Stimulated activated naive B cell treated with anti-CD40 and anti-IgM and Interleukin-4, amounts not matched to agents 10 μg/mL and 1 μg/mL and 100 μg/mL, for 72 hours (primary cell): ENCODE measurements at regions not wholly inside any gene's neighbourhood (a gene's known extent, or its start where the extent isn't known, plus 50 kb on each side); places are given as distances from the start of the nearest gene placed in this dataset.

Source experiments
- ATAC-seq, 2 donors: fragments of 150-1000 bp; cut with Tn5 transposase; replicated peaks; 2 replicates each; pipeline ENCODE4 v1.10.0; 2021; ENCODE audit warnings: moderate library complexity in 1 of 2
- DNase-seq: peaks from one replicate; pipeline ENCODE4 v3.0.0; 2021
- H3K27ac Mint-ChIP-seq: one replicate; pipeline ENCODE4 v1.8.0; 2022; ENCODE audit warnings: mild to moderate bottlenecking, mixed read lengths
- H3K27me3 Mint-ChIP-seq, 2 donors: one replicate each; pipeline ENCODE4 v1.8.0; 2022; ENCODE audit warnings: mixed read lengths in 2 of 2
- H3K36me3 Mint-ChIP-seq, 2 donors: one replicate each; pipeline ENCODE4 v1.8.0; 2022; ENCODE audit warnings: mixed read lengths in 2 of 2, mild to moderate bottlenecking in 1 of 2
- H3K4me1 Mint-ChIP-seq, 2 donors: one replicate each; pipeline ENCODE4 v1.8.0; 2022; ENCODE audit warnings: mixed read lengths in 2 of 2, mild to moderate bottlenecking in 1 of 2
- H3K4me3 Mint-ChIP-seq, 2 donors: one replicate each; pipeline ENCODE4 v1.8.0; 2022; ENCODE audit warnings: mild to moderate bottlenecking in 2 of 2, mixed read lengths in 2 of 2, moderate library complexity in 1 of 2
- H3K9me3 Mint-ChIP-seq, 2 donors: one replicate each; pipeline ENCODE4 v1.8.0; 2022; ENCODE audit warnings: mixed read lengths in 2 of 2, mild to moderate bottlenecking in 1 of 2

- Mint-ChIP-seq H3K27ac (no peak overlapping the region), H3K27me3 (no peaks in the 10 kb centered on the region), H3K4me1 (peaks cover 2 to 5% of the 10 kb centered on the region in 2 donors), H3K9me3 (no peaks in the 10 kb centered on the region), H3K36me3 (no peaks in the 10 kb centered on the region), H3K4me3 (no peak overlapping the region)
- ATAC-seq: no peak
- DNase-seq: no peak
These were observed 67.3 kb downstream of the GLI2 start for GRCh38 chr2:120802867-120803484.

- Mint-ChIP-seq H3K36me3 (no peaks in the 10 kb centered on the region), H3K4me1 (peaks cover 2 to 5% of the 10 kb centered on the region in 2 donors), H3K4me3 (no peak overlapping the region), H3K27me3 (no peaks in the 10 kb centered on the region), H3K9me3 (no peaks in the 10 kb centered on the region), H3K27ac (no peak overlapping the region)
- peak; percentile 14 to 62 for ATAC-seq
- no peak for DNase-seq
These were observed 68.2 kb downstream of the GLI2 start for GRCh38 chr2:120803764-120804335.

- H3K4me1 Mint-ChIP-seq: peaks cover 2 to 5% of the 10 kb centered on the region in 2 donors
- H3K36me3 Mint-ChIP-seq: no peaks in the 10 kb centered on the region
- ATAC-seq (no peak), DNase-seq (no peak)
- H3K4me3 Mint-ChIP-seq: no peak overlapping the region
- H3K27me3 Mint-ChIP-seq: no peaks in the 10 kb centered on the region
- no peaks in the 10 kb centered on the region for H3K9me3 Mint-ChIP-seq
- no peak overlapping the region for H3K27ac Mint-ChIP-seq
These were observed 68.8 kb downstream of the GLI2 start for GRCh38 chr2:120804459-120804858.

GRCh38 chr2:120805011-120805410 is 69.3 kb downstream of the GLI2 start:
- Mint-ChIP-seq H3K36me3 (no peaks in the 10 kb centered on the region), H3K27ac (no peak overlapping the region), H3K27me3 (no peaks in the 10 kb centered on the region), H3K9me3 (no peaks in the 10 kb centered on the region), H3K4me3 (no peak overlapping the region), H3K4me1 (peaks cover 2 to 5% of the 10 kb centered on the region in 2 donors)
- DNase-seq: no peak
- no peak for ATAC-seq

GRCh38 chr2:120805602-120806001 is 69.9 kb downstream of the GLI2 start:
- Mint-ChIP-seq H3K27ac (no peak overlapping the region), H3K36me3 (no peaks in the 10 kb centered on the region), H3K27me3 (no peaks in the 10 kb centered on the region), H3K4me3 (no peak overlapping the region), H3K9me3 (no peaks in the 10 kb centered on the region), H3K4me1 (peaks cover 2 to 5% of the 10 kb centered on the region in 2 donors)
- no peak for ATAC-seq
- no peak for DNase-seq

- H3K27ac Mint-ChIP-seq: no peak overlapping the region
- peaks cover 0 to 9% of the 10 kb centered on the region in 2 donors for H3K27me3 Mint-ChIP-seq
- no peak for ATAC-seq
- H3K4me3 Mint-ChIP-seq: no peak overlapping the region
- H3K4me1 Mint-ChIP-seq: peaks cover 2 to 5% of the 10 kb centered on the region in 2 donors
- no peak for DNase-seq
- no peaks in the 10 kb centered on the region for H3K36me3 Mint-ChIP-seq
- no peaks in the 10 kb centered on the region for H3K9me3 Mint-ChIP-seq
These were observed 72.1 kb downstream of the GLI2 start for GRCh38 chr2:120807751-120808150.

- Mint-ChIP-seq H3K4me1 (peaks cover 0 to 1% of the 10 kb centered on the region in 2 donors), H3K36me3 (no peaks in the 10 kb centered on the region), H3K9me3 (no peaks in the 10 kb centered on the region), H3K4me3 (no peak overlapping the region), H3K27me3 (peaks cover 0 to 9% of the 10 kb centered on the region in 2 donors), H3K27ac (no peak overlapping the region)
- DNase-seq (no peak), ATAC-seq (no peak)
These were observed 73.5 kb downstream of the GLI2 start for GRCh38 chr2:120809151-120809550.

- peaks cover 0 to 9% of the 10 kb centered on the region in 2 donors for H3K27me3 Mint-ChIP-seq
- H3K4me3 Mint-ChIP-seq: no peak overlapping the region
- DNase-seq (no peak), ATAC-seq (no peak)
- no peaks in the 10 kb centered on the region for H3K4me1 Mint-ChIP-seq
- H3K9me3 Mint-ChIP-seq: no peaks in the 10 kb centered on the region
- no peak overlapping the region for H3K27ac Mint-ChIP-seq
- H3K36me3 Mint-ChIP-seq: no peaks in the 10 kb centered on the region
These were observed 74.2 kb downstream of the GLI2 start for GRCh38 chr2:120809609-120810440.

GRCh38 chr2:120810639-120811038 is 75.0 kb downstream of the GLI2 start:
- H3K36me3 Mint-ChIP-seq: no peaks in the 10 kb centered on the region
- H3K9me3 Mint-ChIP-seq: no peaks in the 10 kb centered on the region
- DNase-seq (no peak), ATAC-seq (no peak)
- H3K4me1 Mint-ChIP-seq: no peaks in the 10 kb centered on the region
- peaks cover 0 to 9% of the 10 kb centered on the region in 2 donors for H3K27me3 Mint-ChIP-seq
- H3K4me3 Mint-ChIP-seq: no peak overlapping the region
- no peak overlapping the region for H3K27ac Mint-ChIP-seq

GRCh38 chr2:120812866-120813265 is 77.2 kb downstream of the GLI2 start:
- H3K9me3 Mint-ChIP-seq: no peaks in the 10 kb centered on the region
- no peak overlapping the region for H3K27ac Mint-ChIP-seq
- H3K4me3 Mint-ChIP-seq: no peak overlapping the region
- no peaks in the 10 kb centered on the region for H3K4me1 Mint-ChIP-seq
- ATAC-seq: no peak
- no peak for DNase-seq
- H3K36me3 Mint-ChIP-seq: no peaks in the 10 kb centered on the region
- peaks cover 0 to 9% of the 10 kb centered on the region in 2 donors for H3K27me3 Mint-ChIP-seq

GRCh38 chr2:120814352-120814751 is 78.7 kb downstream of the GLI2 start:
- ATAC-seq: no peak
- Mint-ChIP-seq H3K27me3 (peaks cover 0 to 9% of the 10 kb centered on the region in 2 donors), H3K4me3 (no peak overlapping the region), H3K9me3 (no peaks in the 10 kb centered on the region), H3K36me3 (no peaks in the 10 kb centered on the region), H3K27ac (no peak overlapping the region), H3K4me1 (no peaks in the 10 kb centered on the region)
- no peak for DNase-seq

- DNase-seq: no peak
- Mint-ChIP-seq H3K27ac (no peak overlapping the region), H3K4me3 (no peak overlapping the region), H3K27me3 (peaks cover 0 to 9% of the 10 kb centered on the region in 2 donors), H3K9me3 (no peaks in the 10 kb centered on the region), H3K36me3 (no peaks in the 10 kb centered on the region), H3K4me1 (no peaks in the 10 kb centered on the region)
- no peak for ATAC-seq
These were observed 79.6 kb downstream of the GLI2 start for GRCh38 chr2:120815292-120815691.

- Mint-ChIP-seq H3K4me3 (no peak overlapping the region), H3K27ac (no peak overlapping the region), H3K27me3 (no peaks in the 10 kb centered on the region), H3K4me1 (no peaks in the 10 kb centered on the region), H3K9me3 (no peaks in the 10 kb centered on the region), H3K36me3 (no peaks in the 10 kb centered on the region)
- DNase-seq (no peak), ATAC-seq (no peak)
These were observed 81.7 kb downstream of the GLI2 start for GRCh38 chr2:120817136-120817955.

- Mint-ChIP-seq H3K9me3 (no peaks in the 10 kb centered on the region), H3K4me1 (no peaks in the 10 kb centered on the region), H3K27me3 (no peaks in the 10 kb centered on the region), H3K27ac (no peak overlapping the region), H3K36me3 (no peaks in the 10 kb centered on the region), H3K4me3 (no peak overlapping the region)
- ATAC-seq: no peak
- DNase-seq: no peak
These were observed 82.3 kb downstream of the GLI2 start for GRCh38 chr2:120817956-120818325.
